HG02973 (cell line): ENCODE measurements at regions not wholly inside any gene's neighbourhood (a gene's known extent, or its start where the extent isn't known, plus 50 kb on each side); places are given as distances from the start of the nearest gene placed in this dataset.
"Not testable (repeated sequence)": the region's sequence is repeated elsewhere in the genome, so short reads cannot be mapped to it uniquely, and the experiment has no call there.

Experiments used
- ATAC-seq: cut with Tn5 transposase; IDR thresholded peaks from one replicate; pipeline ENCODE4 v1.9.1; 2021; ENCODE audit warnings: moderate library complexity; ENCODE audit not compliant: unreplicated experiment

- no peak for ATAC-seq
Measured at GRCh38 chr2:47653902-47654789, 83.4 kb upstream of the KCNK12 start.

GRCh38 chr2:47653036-47653435 lies 82.3 kb upstream of the KCNK12 start:
- no peak for ATAC-seq

- ATAC-seq = no peak
Measured at GRCh38 chr2:47652061-47652690, 81.4 kb upstream of the KCNK12 start.

GRCh38 chr2:47651296-47651695 lies 80.5 kb upstream of the KCNK12 start:
- ATAC-seq = no peak

GRCh38 chr2:47650001-47650535 lies 79.3 kb upstream of the KCNK12 start:
- ATAC-seq = no peak

GRCh38 chr2:47645246-47645645 lies 74.5 kb upstream of the KCNK12 start:
- no peak for ATAC-seq

- no peak for ATAC-seq
Measured at GRCh38 chr2:47644351-47644750, 73.6 kb upstream of the KCNK12 start.

- no peak for ATAC-seq
Measured at GRCh38 chr2:47641366-47641765, 70.6 kb upstream of the KCNK12 start.

GRCh38 chr2:47640356-47640755 lies 69.6 kb upstream of the KCNK12 start:
- no peak for ATAC-seq

GRCh38 chr2:47639467-47639866 lies 68.7 kb upstream of the KCNK12 start:
- ATAC-seq = no peak

- no peak for ATAC-seq
Measured at GRCh38 chr2:47638430-47638829, 67.6 kb upstream of the KCNK12 start.

GRCh38 chr2:47636596-47637264 lies 65.9 kb upstream of the KCNK12 start:
- ATAC-seq = no peak

GRCh38 chr2:47636176-47636575 lies 65.4 kb upstream of the KCNK12 start:
- no peak for ATAC-seq

- no peak for ATAC-seq
Measured at GRCh38 chr2:47632754-47633153, 62.0 kb upstream of the KCNK12 start.

GRCh38 chr2:47631792-47632398 lies 61.1 kb upstream of the KCNK12 start:
- ATAC-seq = no peak

- no peak for ATAC-seq
Measured at GRCh38 chr2:47631306-47631705, 60.5 kb upstream of the KCNK12 start.

GRCh38 chr2:47629501-47630460 lies 59.0 kb upstream of the KCNK12 start:
- ATAC-seq = no peak

- ATAC-seq = no peak
Measured at GRCh38 chr2:47628904-47629303, 58.1 kb upstream of the KCNK12 start.

GRCh38 chr2:47626664-47627063 lies 55.9 kb upstream of the KCNK12 start:
- ATAC-seq = no peak

- not testable (repeated sequence) for ATAC-seq
Measured at GRCh38 chr2:47623140-47623539, 52.4 kb upstream of the KCNK12 start.
